ENCODE measurements at regions not wholly inside any gene's neighbourhood (a gene's known extent, or its start where the extent isn't known, plus 50 kb on each side); places are given as distances from the start of the nearest gene placed in this dataset.

GRCh38 chr2:51220606-51221005, 188.7 kb upstream of the NRXN1 start:
- DNase-seq (ENCODE audit: low spot score) = no peak
- Histone ChIP-seq H4K91ac (ENCODE audit: low read depth, low read length, poor library complexity) (no peak overlapping the region), H3K4me2 (ENCODE audit: insufficient read depth, low read length, poor library complexity, severe bottlenecking) (no peak overlapping the region), H2BK5ac (ENCODE audit: low read length) (no peak overlapping the region), H3K4ac (ENCODE audit: low read length) (no peak overlapping the region), H3K9ac (ENCODE audit: low read depth, low read length, poor library complexity) (no peak overlapping the region), H3K9me3 (replicated peaks in 1 of 2; ENCODE audit: control insufficient read depth in 2 of 2, insufficient read depth in 1 of 2, low read depth in 1 of 2, low read length in 2 of 2) (no peaks in the 10 kb centered on the region), H3K27ac (replicated peaks; ENCODE audit: low read length) (no peak overlapping the region), H3K18ac (ENCODE audit: low read length) (no peak overlapping the region), H2BK15ac (ENCODE audit: low read length) (no peak overlapping the region), H3K4me1 (ENCODE audit: control insufficient read depth in 2 of 2, insufficient read depth in 1 of 2, low read depth in 1 of 2, low read length in 2 of 2) (no peaks in the 10 kb centered on the region), H3K79me1 (ENCODE audit: low read depth, low read length) (no peaks in the 10 kb centered on the region), H3K14ac (ENCODE audit: low read length) (no peak overlapping the region), H3K36me3 (replicated peaks in 1 of 2; ENCODE audit: control insufficient read depth in 2 of 2, insufficient read depth in 2 of 2, low read length in 2 of 2) (no peaks in the 10 kb centered on the region), H2BK120ac (ENCODE audit: low read depth, low read length) (no peak overlapping the region), H2AFZ (ENCODE audit: low read length) (no peak overlapping the region), H3K27me3 (ENCODE audit: control insufficient read depth in 3 of 3, insufficient read depth in 3 of 3, low read depth in 1 of 3, low read length in 3 of 3) (no peaks in the 10 kb centered on the region), H3K4me3 (ENCODE audit: low read length in 2 of 2) (no peak overlapping the region), H4K8ac (ENCODE audit: low read depth, low read length) (no peak overlapping the region), H2AK5ac (ENCODE audit: low read depth, low read length) (no peak overlapping the region), H2BK12ac (ENCODE audit: low read length) (no peak overlapping the region), H3K23ac (ENCODE audit: low read depth, low read length, poor library complexity) (no peak overlapping the region)

GRCh38 chr2:51220080-51220479, 188.1 kb upstream of the NRXN1 start:
- Histone ChIP-seq H2BK120ac (ENCODE audit: low read depth, low read length) (no peak overlapping the region), H3K27ac (replicated peaks; ENCODE audit: low read length) (no peak overlapping the region), H4K8ac (ENCODE audit: low read depth, low read length) (no peak overlapping the region), H2BK15ac (ENCODE audit: low read length) (no peak overlapping the region), H3K4me2 (ENCODE audit: insufficient read depth, low read length, poor library complexity, severe bottlenecking) (no peak overlapping the region), H3K79me1 (ENCODE audit: low read depth, low read length) (no peaks in the 10 kb centered on the region), H3K4ac (ENCODE audit: low read length) (no peak overlapping the region), H3K23ac (ENCODE audit: low read depth, low read length, poor library complexity) (no peak overlapping the region), H2BK5ac (ENCODE audit: low read length) (no peak overlapping the region), H3K9me3 (replicated peaks in 1 of 2; ENCODE audit: control insufficient read depth in 2 of 2, insufficient read depth in 1 of 2, low read depth in 1 of 2, low read length in 2 of 2) (no peaks in the 10 kb centered on the region), H3K9ac (ENCODE audit: low read depth, low read length, poor library complexity) (no peak overlapping the region), H2BK12ac (ENCODE audit: low read length) (no peak overlapping the region), H3K4me1 (ENCODE audit: control insufficient read depth in 2 of 2, insufficient read depth in 1 of 2, low read depth in 1 of 2, low read length in 2 of 2) (no peaks in the 10 kb centered on the region), H4K91ac (ENCODE audit: low read depth, low read length, poor library complexity) (no peak overlapping the region), H3K27me3 (ENCODE audit: control insufficient read depth in 3 of 3, insufficient read depth in 3 of 3, low read depth in 1 of 3, low read length in 3 of 3) (no peaks in the 10 kb centered on the region), H3K14ac (ENCODE audit: low read length) (no peak overlapping the region), H2AK5ac (ENCODE audit: low read depth, low read length) (no peak overlapping the region), H3K18ac (ENCODE audit: low read length) (no peak overlapping the region), H3K36me3 (replicated peaks in 1 of 2; ENCODE audit: control insufficient read depth in 2 of 2, insufficient read depth in 2 of 2, low read length in 2 of 2) (no peaks in the 10 kb centered on the region), H2AFZ (ENCODE audit: low read length) (no peak overlapping the region), H3K4me3 (ENCODE audit: low read length in 2 of 2) (no peak overlapping the region)
- DNase-seq (ENCODE audit: low spot score) = no peak
- no CpG with 5 or more reads among the region's 2 CpGs for WGBS, 2 donors (ENCODE audit: extremely low coverage in 2 of 2, insufficient read length in 2 of 2, insufficient replicate concordance in 1 of 2)

- no peak overlapping the region for H2BK15ac ChIP-seq (ENCODE audit: low read length)
- no peak overlapping the region for H2BK12ac ChIP-seq (ENCODE audit: low read length)
- H3K27me3 ChIP-seq (ENCODE audit: control insufficient read depth in 3 of 3, insufficient read depth in 3 of 3, low read depth in 1 of 3, low read length in 3 of 3) = no peaks in the 10 kb centered on the region
- no peaks in the 10 kb centered on the region for H3K79me1 ChIP-seq (ENCODE audit: low read depth, low read length)
- no peaks in the 10 kb centered on the region for H3K36me3 ChIP-seq (replicated peaks in 1 of 2; ENCODE audit: control insufficient read depth in 2 of 2, insufficient read depth in 2 of 2, low read length in 2 of 2)
- H3K23ac ChIP-seq (ENCODE audit: low read depth, low read length, poor library complexity) = no peak overlapping the region
- H2AFZ ChIP-seq (ENCODE audit: low read length) = no peak overlapping the region
- H3K18ac ChIP-seq (ENCODE audit: low read length) = no peak overlapping the region
- no peak overlapping the region for H3K27ac ChIP-seq (replicated peaks; ENCODE audit: low read length)
- no peak overlapping the region for H3K4ac ChIP-seq (ENCODE audit: low read length)
- no peak overlapping the region for H2BK120ac ChIP-seq (ENCODE audit: low read depth, low read length)
- H3K4me1 ChIP-seq (ENCODE audit: control insufficient read depth in 2 of 2, insufficient read depth in 1 of 2, low read depth in 1 of 2, low read length in 2 of 2) = no peaks in the 10 kb centered on the region
- no peak overlapping the region for H3K4me2 ChIP-seq (ENCODE audit: insufficient read depth, low read length, poor library complexity, severe bottlenecking)
- H3K4me3 ChIP-seq (ENCODE audit: low read length in 2 of 2) = no peak overlapping the region
- no peak overlapping the region for H3K14ac ChIP-seq (ENCODE audit: low read length)
- WGBS, 2 donors (ENCODE audit: extremely low coverage in 2 of 2, insufficient read length in 2 of 2, insufficient replicate concordance in 1 of 2) = no CpG with 5 or more reads among the region's 4 CpGs
- H4K91ac ChIP-seq (ENCODE audit: low read depth, low read length, poor library complexity) = no peak overlapping the region
- DNase-seq (ENCODE audit: low spot score) = no peak
- H3K9ac ChIP-seq (ENCODE audit: low read depth, low read length, poor library complexity) = no peak overlapping the region
- H3K9me3 ChIP-seq (replicated peaks in 1 of 2; ENCODE audit: control insufficient read depth in 2 of 2, insufficient read depth in 1 of 2, low read depth in 1 of 2, low read length in 2 of 2) = no peaks in the 10 kb centered on the region
- no peak overlapping the region for H4K8ac ChIP-seq (ENCODE audit: low read depth, low read length)
- no peak overlapping the region for H2AK5ac ChIP-seq (ENCODE audit: low read depth, low read length)
- no peak overlapping the region for H2BK5ac ChIP-seq (ENCODE audit: low read length)
Measured at GRCh38 chr2:51219468-51219867, 187.5 kb upstream of the NRXN1 start.

- no peaks in the 10 kb centered on the region for H3K4me1 ChIP-seq (ENCODE audit: control insufficient read depth in 2 of 2, insufficient read depth in 1 of 2, low read depth in 1 of 2, low read length in 2 of 2)
- no peak overlapping the region for H3K4me2 ChIP-seq (ENCODE audit: insufficient read depth, low read length, poor library complexity, severe bottlenecking)
- no peak overlapping the region for H2AK5ac ChIP-seq (ENCODE audit: low read depth, low read length)
- no peak overlapping the region for H2BK120ac ChIP-seq (ENCODE audit: low read depth, low read length)
- H3K4me3 ChIP-seq (ENCODE audit: low read length in 2 of 2) = no peak overlapping the region
- H2BK15ac ChIP-seq (ENCODE audit: low read length) = no peak overlapping the region
- H2BK12ac ChIP-seq (ENCODE audit: low read length) = no peak overlapping the region
- no peak overlapping the region for H3K18ac ChIP-seq (ENCODE audit: low read length)
- H3K14ac ChIP-seq (ENCODE audit: low read length) = no peak overlapping the region
- no CpG with 5 or more reads among the region's 1 CpG for WGBS, 2 donors (ENCODE audit: extremely low coverage in 2 of 2, insufficient read length in 2 of 2, insufficient replicate concordance in 1 of 2)
- no peak overlapping the region for H3K9ac ChIP-seq (ENCODE audit: low read depth, low read length, poor library complexity)
- H3K79me1 ChIP-seq (ENCODE audit: low read depth, low read length) = no peaks in the 10 kb centered on the region
- no peaks in the 10 kb centered on the region for H3K27me3 ChIP-seq (ENCODE audit: control insufficient read depth in 3 of 3, insufficient read depth in 3 of 3, low read depth in 1 of 3, low read length in 3 of 3)
- no peak overlapping the region for H2BK5ac ChIP-seq (ENCODE audit: low read length)
- no peaks in the 10 kb centered on the region for H3K9me3 ChIP-seq (replicated peaks in 1 of 2; ENCODE audit: control insufficient read depth in 2 of 2, insufficient read depth in 1 of 2, low read depth in 1 of 2, low read length in 2 of 2)
- no peaks in the 10 kb centered on the region for H3K36me3 ChIP-seq (replicated peaks in 1 of 2; ENCODE audit: control insufficient read depth in 2 of 2, insufficient read depth in 2 of 2, low read length in 2 of 2)
- H4K91ac ChIP-seq (ENCODE audit: low read depth, low read length, poor library complexity) = no peak overlapping the region
- H3K4ac ChIP-seq (ENCODE audit: low read length) = no peak overlapping the region
- no peak overlapping the region for H2AFZ ChIP-seq (ENCODE audit: low read length)
- no peak overlapping the region for H3K23ac ChIP-seq (ENCODE audit: low read depth, low read length, poor library complexity)
- no peak for DNase-seq (ENCODE audit: low spot score)
- H3K27ac ChIP-seq (replicated peaks; ENCODE audit: low read length) = no peak overlapping the region
- no peak overlapping the region for H4K8ac ChIP-seq (ENCODE audit: low read depth, low read length)
Measured at GRCh38 chr2:51218047-51218446, 186.1 kb upstream of the NRXN1 start.

Measured in neuronal stem cell (in vitro differentiated cells).